Endothelial cell (in vitro differentiated cells): ENCODE measurements at regions not wholly inside any gene's neighbourhood (a gene's known extent, or its start where the extent isn't known, plus 50 kb on each side); places are given as distances from the start of the nearest gene placed in this dataset.

Experiments used
- DNase-seq: peaks from one replicate; pipeline ENCODE4 v3.0.0; 2021; ENCODE audit warnings: low spot score
- H3K27ac Mint-ChIP-seq: one replicate; pipeline ENCODE4 v1.8.0; 2021; ENCODE audit warnings: mixed read lengths, inconsistent platforms; ENCODE audit not compliant: unreplicated experiment
- H3K27me3 Mint-ChIP-seq: one replicate; pipeline ENCODE4 v1.8.0; 2021; ENCODE audit warnings: mild to moderate bottlenecking, moderate library complexity, mixed read lengths, inconsistent platforms; ENCODE audit not compliant: unreplicated experiment
- H3K36me3 Mint-ChIP-seq: one replicate; pipeline ENCODE4 v1.8.0; 2021; ENCODE audit warnings: mild to moderate bottlenecking, low read depth, mixed read lengths, inconsistent platforms; ENCODE audit not compliant: unreplicated experiment
- H3K4me1 Mint-ChIP-seq: one replicate; pipeline ENCODE4 v1.8.0; 2021; ENCODE audit warnings: mild to moderate bottlenecking, mixed read lengths, inconsistent platforms; ENCODE audit not compliant: unreplicated experiment
- H3K4me3 Mint-ChIP-seq: one replicate; pipeline ENCODE4 v1.8.0; 2021; ENCODE audit warnings: mild to moderate bottlenecking, mixed read lengths, inconsistent platforms; ENCODE audit not compliant: unreplicated experiment
- H3K9me3 Mint-ChIP-seq: one replicate; pipeline ENCODE4 v1.8.0; 2021; ENCODE audit warnings: mixed read lengths, inconsistent platforms; ENCODE audit not compliant: unreplicated experiment
- TF ChIP-seq, protein P1 (sequence below): fragments of 200-600 bp; sonication (generic); IDR thresholded peaks from one replicate; pipeline ENCODE4 v1.5.0; 2021; ENCODE audit warnings: antibody characterized with exemption; ENCODE audit not compliant: unreplicated experiment

DNA sequence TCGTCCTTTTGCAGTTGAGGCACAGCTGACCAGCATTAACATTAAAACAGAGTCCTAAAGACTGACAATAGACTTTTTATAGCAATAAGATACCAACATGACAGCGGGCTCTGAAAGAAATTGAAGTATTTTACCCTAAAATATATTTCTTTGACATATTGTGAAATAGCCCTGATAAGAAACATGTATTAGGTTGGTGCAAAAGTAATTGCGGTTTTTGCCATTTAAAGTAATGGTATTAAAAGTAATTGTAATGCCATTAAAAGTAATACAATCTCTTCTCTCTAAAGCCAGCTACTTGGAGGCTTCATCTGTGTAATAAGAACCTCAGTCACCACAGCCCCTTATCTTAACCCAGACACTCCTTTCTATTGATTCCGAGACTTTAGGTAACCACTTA is 394.6 kb downstream of the PREX1 start:
- no peak overlapping the region for H3K4me3 Mint-ChIP-seq

DNA sequence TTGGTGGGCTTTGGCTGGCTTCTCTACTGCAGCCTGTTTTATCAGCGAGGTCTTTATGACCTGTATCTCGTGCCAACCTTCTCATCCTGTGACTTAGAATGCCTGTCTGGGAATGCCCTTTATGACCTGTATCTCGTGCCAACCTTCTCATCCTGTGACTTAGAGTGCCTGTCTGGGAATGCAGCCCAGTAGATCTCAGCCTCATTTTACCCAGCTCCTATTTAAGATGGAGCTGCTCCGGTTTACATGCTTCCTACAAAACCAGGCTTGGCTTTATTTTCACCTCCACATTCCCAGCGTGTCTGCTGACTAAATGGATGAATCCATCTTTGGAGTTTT is 395.3 kb downstream of the PREX1 start:
- H3K4me1 Mint-ChIP-seq, result no peaks in the 10 kb centered on the region
- peaks cover 2% of the 10 kb centered on the region for H3K27me3 Mint-ChIP-seq
- no peak overlapping the region for H3K27ac Mint-ChIP-seq

More for the DNA sequence above, 394.6 kb downstream of the PREX1 start:
- H3K9me3 Mint-ChIP-seq, result no peaks in the 10 kb centered on the region
- TF ChIP-seq, protein P1, sequence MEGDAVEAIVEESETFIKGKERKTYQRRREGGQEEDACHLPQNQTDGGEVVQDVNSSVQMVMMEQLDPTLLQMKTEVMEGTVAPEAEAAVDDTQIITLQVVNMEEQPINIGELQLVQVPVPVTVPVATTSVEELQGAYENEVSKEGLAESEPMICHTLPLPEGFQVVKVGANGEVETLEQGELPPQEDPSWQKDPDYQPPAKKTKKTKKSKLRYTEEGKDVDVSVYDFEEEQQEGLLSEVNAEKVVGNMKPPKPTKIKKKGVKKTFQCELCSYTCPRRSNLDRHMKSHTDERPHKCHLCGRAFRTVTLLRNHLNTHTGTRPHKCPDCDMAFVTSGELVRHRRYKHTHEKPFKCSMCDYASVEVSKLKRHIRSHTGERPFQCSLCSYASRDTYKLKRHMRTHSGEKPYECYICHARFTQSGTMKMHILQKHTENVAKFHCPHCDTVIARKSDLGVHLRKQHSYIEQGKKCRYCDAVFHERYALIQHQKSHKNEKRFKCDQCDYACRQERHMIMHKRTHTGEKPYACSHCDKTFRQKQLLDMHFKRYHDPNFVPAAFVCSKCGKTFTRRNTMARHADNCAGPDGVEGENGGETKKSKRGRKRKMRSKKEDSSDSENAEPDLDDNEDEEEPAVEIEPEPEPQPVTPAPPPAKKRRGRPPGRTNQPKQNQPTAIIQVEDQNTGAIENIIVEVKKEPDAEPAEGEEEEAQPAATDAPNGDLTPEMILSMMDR, result no peak
- H3K36me3 Mint-ChIP-seq, result peaks cover 3% of the 10 kb centered on the region
- no peak for DNase-seq
- no peak overlapping the region for H3K27ac Mint-ChIP-seq
- peaks cover 2% of the 10 kb centered on the region for H3K27me3 Mint-ChIP-seq
- no peaks in the 10 kb centered on the region for H3K4me1 Mint-ChIP-seq

DNA sequence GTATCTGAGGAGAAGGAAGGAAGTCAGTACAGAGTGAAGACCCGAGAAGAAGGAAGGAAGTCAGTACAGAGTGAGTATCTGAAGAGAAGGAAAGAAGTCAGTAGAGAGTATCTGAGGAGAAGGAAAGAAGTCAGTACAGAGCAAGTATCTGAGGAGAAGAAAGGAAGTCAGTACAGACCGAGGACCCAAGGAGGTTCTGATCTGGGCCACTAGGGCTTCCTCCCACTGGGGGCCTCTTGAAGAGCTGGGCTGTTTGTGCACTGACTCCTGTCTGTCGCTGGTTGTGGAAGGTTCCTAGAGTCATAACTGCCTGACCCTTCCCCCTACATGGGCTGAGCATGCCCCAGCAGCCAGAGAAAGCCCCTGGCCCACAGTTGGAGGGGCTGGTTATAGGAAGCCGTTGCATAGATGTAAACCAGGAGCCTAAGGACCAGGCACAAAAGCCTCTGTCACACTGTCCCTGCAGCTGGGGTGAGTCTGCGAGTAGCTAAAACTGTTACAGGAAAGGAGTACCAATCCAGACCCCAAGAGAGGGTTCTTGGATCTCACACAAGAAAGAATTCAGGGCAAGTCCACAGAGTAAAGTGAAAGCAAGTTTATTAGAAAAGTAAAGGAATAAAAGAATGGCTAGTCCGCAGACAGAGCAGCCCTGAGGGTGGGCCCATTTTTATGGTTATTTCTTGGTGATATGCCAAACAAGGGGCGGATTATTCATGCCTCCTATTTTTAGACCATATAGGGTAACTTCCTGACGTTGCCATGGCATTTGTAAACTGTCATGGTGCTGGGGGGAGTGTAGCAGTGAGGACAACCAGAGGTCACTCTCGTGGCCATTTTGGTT is 395.9 kb downstream of the PREX1 start:
- H3K27ac Mint-ChIP-seq, result no peak overlapping the region
- H3K9me3 Mint-ChIP-seq, result no peaks in the 10 kb centered on the region
- H3K4me1 Mint-ChIP-seq, result no peaks in the 10 kb centered on the region
- no peak overlapping the region for H3K4me3 Mint-ChIP-seq
- DNase-seq, result no peak
- H3K36me3 Mint-ChIP-seq, result peaks cover 3% of the 10 kb centered on the region
- TF ChIP-seq, protein P1, result no peak
- H3K27me3 Mint-ChIP-seq, result peaks cover 2% of the 10 kb centered on the region

More for the DNA sequence above, 395.3 kb downstream of the PREX1 start:
- Mint-ChIP-seq H3K4me3 (no peak overlapping the region), H3K9me3 (no peaks in the 10 kb centered on the region), H3K36me3 (peaks cover 3% of the 10 kb centered on the region)
- no peak for DNase-seq
- TF ChIP-seq, protein P1, result no peak

DNA sequence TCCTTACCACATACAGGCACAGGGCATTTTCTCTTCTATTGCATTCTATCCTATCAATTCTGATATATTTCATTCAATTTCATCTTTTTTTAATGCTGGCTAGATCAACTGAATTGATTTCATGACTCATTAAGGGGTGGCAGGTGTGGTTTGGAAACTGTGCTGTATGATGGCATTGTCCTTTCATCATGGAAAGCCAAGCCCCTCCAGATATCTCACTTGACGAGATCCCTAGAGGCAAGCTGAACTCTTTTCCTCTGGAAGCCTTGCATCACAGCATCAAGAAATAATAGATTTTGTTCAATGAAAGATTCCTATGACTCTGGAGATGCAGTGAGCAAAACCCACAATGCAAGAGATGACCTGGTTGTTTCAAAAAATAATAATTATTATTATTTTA is 401.2 kb downstream of the PREX1 start:
- H3K4me1 Mint-ChIP-seq, result no peaks in the 10 kb centered on the region
- no peaks in the 10 kb centered on the region for H3K9me3 Mint-ChIP-seq
- H3K4me3 Mint-ChIP-seq, result no peak overlapping the region
- peaks cover 3% of the 10 kb centered on the region for H3K36me3 Mint-ChIP-seq
- H3K27ac Mint-ChIP-seq, result no peak overlapping the region
- DNase-seq, result no peak
- H3K27me3 Mint-ChIP-seq, result peaks cover 2% of the 10 kb centered on the region
- TF ChIP-seq, protein P1, result no peak

DNA sequence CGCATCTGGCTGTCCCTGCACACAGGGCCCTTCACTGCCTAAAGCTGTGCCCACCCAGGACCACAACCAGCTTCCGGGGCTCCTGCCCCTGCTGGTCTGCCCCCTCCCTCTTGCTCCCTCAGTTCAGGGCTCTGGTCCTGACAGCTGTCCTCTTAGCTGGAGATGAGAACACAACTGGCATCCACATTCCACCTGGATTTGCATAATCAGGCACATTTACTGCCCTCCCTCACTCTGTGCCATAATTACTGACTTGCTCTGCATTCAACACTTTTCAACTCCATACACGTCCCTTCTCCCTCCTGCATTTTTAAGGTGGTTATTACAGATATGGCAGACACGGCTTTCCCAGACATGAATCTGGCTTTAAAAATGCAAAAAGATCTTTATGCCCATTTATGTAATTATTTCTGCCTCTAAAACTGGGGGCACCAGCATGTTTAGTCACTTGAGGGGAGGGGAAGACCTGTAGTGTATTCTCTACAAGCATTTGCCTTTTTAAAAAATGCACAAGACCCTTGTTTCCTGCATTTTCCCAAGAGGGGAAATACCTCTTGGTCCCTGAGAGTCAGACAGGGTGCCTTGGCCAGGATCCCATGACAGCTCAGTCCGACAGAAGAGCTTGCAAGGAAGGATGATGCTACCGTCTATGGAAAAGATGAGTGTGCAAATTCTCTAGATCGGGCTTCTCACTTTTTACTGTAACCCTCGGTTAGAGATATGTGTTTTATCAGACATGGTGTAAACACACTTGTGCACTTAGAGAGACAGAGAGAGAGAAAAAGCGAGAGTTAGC is 401.8 kb downstream of the PREX1 start:
- H3K27ac Mint-ChIP-seq, result no peak overlapping the region

More for the DNA sequence above, 401.8 kb downstream of the PREX1 start:
- H3K9me3 Mint-ChIP-seq, result no peaks in the 10 kb centered on the region
- TF ChIP-seq, protein P1, result no peak
- no peaks in the 10 kb centered on the region for H3K4me1 Mint-ChIP-seq
- peaks cover 3% of the 10 kb centered on the region for H3K36me3 Mint-ChIP-seq
- peaks cover 2% of the 10 kb centered on the region for H3K27me3 Mint-ChIP-seq
- no peak for DNase-seq
- H3K4me3 Mint-ChIP-seq, result no peak overlapping the region
